Stimulated activated naive CD8-positive, alpha-beta T cell treated with anti-CD3 and anti-CD28 coated beads, Interleukin-15, Interleukin-2, amounts not matched to agents 100 ng/mL and 50 ng/mL, for 24 hours (primary cell): ENCODE measurements at regions not wholly inside any gene's neighbourhood (a gene's known extent, or its start where the extent isn't known, plus 50 kb on each side); places are given as distances from the start of the nearest gene placed in this dataset.

ENCODE experiments used
- H3K27ac Mint-ChIP-seq: one replicate; pipeline ENCODE4 v1.8.0; 2021; ENCODE audit warnings: mild to moderate bottlenecking, mixed read lengths
- H3K27me3 Mint-ChIP-seq: one replicate; pipeline ENCODE4 v1.8.0; 2021; ENCODE audit warnings: mixed read lengths
- H3K36me3 Mint-ChIP-seq: one replicate; pipeline ENCODE4 v1.8.0; 2021; ENCODE audit warnings: low read depth, mixed read lengths
- H3K4me1 Mint-ChIP-seq: one replicate; pipeline ENCODE4 v1.8.0; 2021; ENCODE audit warnings: low read depth, mixed read lengths
- H3K4me3 Mint-ChIP-seq: one replicate; pipeline ENCODE4 v1.8.0; 2021; ENCODE audit warnings: mild to moderate bottlenecking, mixed read lengths
- H3K9me3 Mint-ChIP-seq: one replicate; pipeline ENCODE4 v1.8.0; 2021; ENCODE audit warnings: mixed read lengths

GRCh38 chr5:39811381-39811780 is 386.6 kb upstream of the DAB2 start:
- Mint-ChIP-seq H3K9me3 (no peaks in the 10 kb centered on the region), H3K36me3 (no peaks in the 10 kb centered on the region), H3K4me3 (no peak overlapping the region), H3K4me1 (no peaks in the 10 kb centered on the region), H3K27ac (no peak overlapping the region), H3K27me3 (peaks cover 16% of the 10 kb centered on the region)

- Mint-ChIP-seq H3K9me3 (no peaks in the 10 kb centered on the region), H3K4me1 (no peaks in the 10 kb centered on the region), H3K27ac (no peak overlapping the region), H3K27me3 (peaks cover 8% of the 10 kb centered on the region), H3K4me3 (no peak overlapping the region), H3K36me3 (no peaks in the 10 kb centered on the region)
Observed at GRCh38 chr5:39808656-39809055, 383.9 kb upstream of the DAB2 start.

- no peaks in the 10 kb centered on the region for H3K4me1 Mint-ChIP-seq
- peaks cover 4% of the 10 kb centered on the region for H3K27me3 Mint-ChIP-seq
- no peaks in the 10 kb centered on the region for H3K36me3 Mint-ChIP-seq
- no peaks in the 10 kb centered on the region for H3K9me3 Mint-ChIP-seq
- no peak overlapping the region for H3K27ac Mint-ChIP-seq
- no peak overlapping the region for H3K4me3 Mint-ChIP-seq
Observed at GRCh38 chr5:39801306-39801705, 376.5 kb upstream of the DAB2 start.

- Mint-ChIP-seq H3K27ac (no peak overlapping the region), H3K4me1 (no peaks in the 10 kb centered on the region), H3K36me3 (no peaks in the 10 kb centered on the region), H3K4me3 (no peak overlapping the region), H3K9me3 (no peaks in the 10 kb centered on the region), H3K27me3 (peaks cover 4% of the 10 kb centered on the region)
Observed at GRCh38 chr5:39800042-39800601, 375.3 kb upstream of the DAB2 start.

- Mint-ChIP-seq H3K27ac (no peak overlapping the region), H3K4me1 (no peaks in the 10 kb centered on the region), H3K4me3 (no peak overlapping the region), H3K27me3 (peaks cover 4% of the 10 kb centered on the region), H3K9me3 (no peaks in the 10 kb centered on the region), H3K36me3 (no peaks in the 10 kb centered on the region)
Observed at GRCh38 chr5:39799242-39799641, 374.5 kb upstream of the DAB2 start.

GRCh38 chr5:39794513-39795210 is 369.9 kb upstream of the DAB2 start:
- no peaks in the 10 kb centered on the region for H3K9me3 Mint-ChIP-seq
- no peaks in the 10 kb centered on the region for H3K4me1 Mint-ChIP-seq
- no peak overlapping the region for H3K4me3 Mint-ChIP-seq
- H3K36me3 Mint-ChIP-seq, result no peaks in the 10 kb centered on the region
- H3K27me3 Mint-ChIP-seq, result no peaks in the 10 kb centered on the region
- H3K27ac Mint-ChIP-seq, result no peak overlapping the region

- Mint-ChIP-seq H3K4me3 (no peak overlapping the region), H3K9me3 (peaks cover 6% of the 10 kb centered on the region), H3K36me3 (no peaks in the 10 kb centered on the region), H3K27ac (no peak overlapping the region), H3K4me1 (no peaks in the 10 kb centered on the region), H3K27me3 (no peaks in the 10 kb centered on the region)
Observed at GRCh38 chr5:39785410-39785809, 360.6 kb upstream of the DAB2 start.

GRCh38 chr5:39783756-39784421 is 359.1 kb upstream of the DAB2 start:
- Mint-ChIP-seq H3K4me3 (no peak overlapping the region), H3K4me1 (no peaks in the 10 kb centered on the region), H3K27me3 (peaks cover 5% of the 10 kb centered on the region), H3K36me3 (no peaks in the 10 kb centered on the region), H3K27ac (no peak overlapping the region), H3K9me3 (peaks cover 6% of the 10 kb centered on the region)

GRCh38 chr5:39780347-39780746 is 355.6 kb upstream of the DAB2 start:
- Mint-ChIP-seq H3K9me3 (no peaks in the 10 kb centered on the region), H3K4me1 (no peaks in the 10 kb centered on the region), H3K4me3 (no peak overlapping the region), H3K27ac (no peak overlapping the region), H3K27me3 (peaks cover 14% of the 10 kb centered on the region), H3K36me3 (no peaks in the 10 kb centered on the region)

- Mint-ChIP-seq H3K27ac (no peak overlapping the region), H3K4me1 (no peaks in the 10 kb centered on the region)
Observed at GRCh38 chr5:39779831-39780230, 355.1 kb upstream of the DAB2 start.

GRCh38 chr5:39775797-39776365 is 351.1 kb upstream of the DAB2 start:
- no peaks in the 10 kb centered on the region for H3K4me1 Mint-ChIP-seq
- no peaks in the 10 kb centered on the region for H3K9me3 Mint-ChIP-seq
- no peak overlapping the region for H3K4me3 Mint-ChIP-seq
- peaks cover 35% of the 10 kb centered on the region for H3K27me3 Mint-ChIP-seq
- no peak overlapping the region for H3K27ac Mint-ChIP-seq
- no peaks in the 10 kb centered on the region for H3K36me3 Mint-ChIP-seq

More at GRCh38 chr5:39779831-39780230, 355.1 kb upstream of the DAB2 start:
- peaks cover 17% of the 10 kb centered on the region for H3K27me3 Mint-ChIP-seq
- H3K36me3 Mint-ChIP-seq, result no peaks in the 10 kb centered on the region
- no peak overlapping the region for H3K4me3 Mint-ChIP-seq
- no peaks in the 10 kb centered on the region for H3K9me3 Mint-ChIP-seq

GRCh38 chr5:39775086-39775796 is 350.5 kb upstream of the DAB2 start:
- Mint-ChIP-seq H3K4me1 (no peaks in the 10 kb centered on the region), H3K27ac (no peak overlapping the region), H3K9me3 (no peaks in the 10 kb centered on the region), H3K36me3 (no peaks in the 10 kb centered on the region), H3K27me3 (peaks cover 38% of the 10 kb centered on the region), H3K4me3 (no peak overlapping the region)

- Mint-ChIP-seq H3K36me3 (no peaks in the 10 kb centered on the region), H3K4me3 (no peak overlapping the region), H3K27me3 (peaks cover 38% of the 10 kb centered on the region), H3K4me1 (no peaks in the 10 kb centered on the region), H3K27ac (no peak overlapping the region), H3K9me3 (no peaks in the 10 kb centered on the region)
Observed at GRCh38 chr5:39774605-39775004, 349.8 kb upstream of the DAB2 start.

- H3K27ac Mint-ChIP-seq, result no peak overlapping the region
- H3K4me3 Mint-ChIP-seq, result no peak overlapping the region
- no peaks in the 10 kb centered on the region for H3K4me1 Mint-ChIP-seq
- H3K27me3 Mint-ChIP-seq, result peaks cover 36% of the 10 kb centered on the region
- no peaks in the 10 kb centered on the region for H3K9me3 Mint-ChIP-seq
- H3K36me3 Mint-ChIP-seq, result no peaks in the 10 kb centered on the region
Observed at GRCh38 chr5:39772307-39772706, 347.5 kb upstream of the DAB2 start.

- Mint-ChIP-seq H3K4me1 (no peaks in the 10 kb centered on the region), H3K27me3 (peaks cover 36% of the 10 kb centered on the region), H3K4me3 (no peak overlapping the region), H3K9me3 (no peaks in the 10 kb centered on the region), H3K27ac (no peak overlapping the region), H3K36me3 (no peaks in the 10 kb centered on the region)
Observed at GRCh38 chr5:39767916-39768315, 343.1 kb upstream of the DAB2 start.
